ENCODE measurements at regions not wholly inside any gene's neighbourhood (a gene's known extent, or its start where the extent isn't known, plus 50 kb on each side); places are given as distances from the start of the nearest gene placed in this dataset.

GRCh38 chr3:38978729-38979128, 73.0 kb downstream of the SCN11A start:
- Histone ChIP-seq H3K36me3 (ENCODE audit: insufficient read depth, low read length) (no peaks in the 10 kb centered on the region), H3K27ac (ENCODE audit: low read depth in 1 of 2, low read length in 2 of 2) (no peak overlapping the region), H3K27me3 (ENCODE audit: control insufficient read depth in 1 of 2, insufficient read depth in 2 of 2, low read length in 2 of 2) (no peaks in the 10 kb centered on the region), H3K4me3 (ENCODE audit: low read length) (no peak overlapping the region), H3K4me1 (ENCODE audit: insufficient read depth, low read length) (no peaks in the 10 kb centered on the region), H3K9me3 (ENCODE audit: control insufficient read depth in 1 of 2, insufficient read depth in 1 of 2, low read length in 2 of 2) (no peaks in the 10 kb centered on the region)
- Mint-ChIP-seq H3K36me3 (ENCODE audit: low read depth) (no peaks in the 10 kb centered on the region), H3K27me3 (peaks cover 4% of the 10 kb centered on the region), H3K4me3 (no peak overlapping the region), H3K9me3 (no peaks in the 10 kb centered on the region), H3K27ac (no peak overlapping the region), H3K4me1 (ENCODE audit: low read depth) (no peaks in the 10 kb centered on the region)
- POLR2A ChIA-PET, result no interaction called here
- CTCF ChIA-PET, result no interaction called here
- no peak for TF ChIP-seq CTCF (IDR thresholded peaks at IDR 0.05)
- no peak for ATAC-seq (ENCODE audit: poor library complexity)
- intact Hi-C loops (cut with DNase I, micrococcal nuclease), result no loop called here
- no peak for DNase-seq

GRCh38 chr3:38970851-38971638, 80.7 kb downstream of the SCN11A start:
- DNase-seq, result no peak
- CTCF ChIA-PET, result no interaction called here
- Histone ChIP-seq H3K9me3 (ENCODE audit: control insufficient read depth in 1 of 2, insufficient read depth in 1 of 2, low read length in 2 of 2) (peaks cover 0 to 3% of the 10 kb centered on the region in 2 experiments), H3K36me3 (ENCODE audit: insufficient read depth, low read length) (no peaks in the 10 kb centered on the region), H3K27ac (ENCODE audit: low read depth in 1 of 2, low read length in 2 of 2) (no peak overlapping the region), H3K27me3 (ENCODE audit: control insufficient read depth in 1 of 2, insufficient read depth in 2 of 2, low read length in 2 of 2) (peaks cover 0 to 6% of the 10 kb centered on the region in 2 experiments), H3K4me1 (ENCODE audit: insufficient read depth, low read length) (no peaks in the 10 kb centered on the region), H3K4me3 (ENCODE audit: low read length) (no peak overlapping the region)
- POLR2A ChIA-PET, result interaction anchor here (0.6 kb wide), 1 partner anchor 29 kb away, joined by 4 read pairs; no protein-coding TSS in a partner anchor
- peaks cover 24% of the 10 kb centered on the region for H3K27me3 Mint-ChIP-seq
- no peak overlapping the region for H3K4me3 Mint-ChIP-seq
- TF ChIP-seq CTCF (IDR thresholded peaks at IDR 0.05), result no peak
- H3K36me3 Mint-ChIP-seq (ENCODE audit: low read depth), result no peaks in the 10 kb centered on the region
- no peak for ATAC-seq (ENCODE audit: poor library complexity)
- H3K9me3 Mint-ChIP-seq, result no peaks in the 10 kb centered on the region
- H3K4me1 Mint-ChIP-seq (ENCODE audit: low read depth), result no peaks in the 10 kb centered on the region
- intact Hi-C loops (cut with DNase I, micrococcal nuclease), result no loop called here
- no peak overlapping the region for H3K27ac Mint-ChIP-seq

GRCh38 chr3:38969317-38970235, 82.2 kb downstream of the SCN11A start:
- ChIA-PET CTCF (no interaction called here), POLR2A (no interaction called here)
- H3K27me3 ChIP-seq (ENCODE audit: control insufficient read depth in 1 of 2, insufficient read depth in 2 of 2, low read length in 2 of 2), result peaks cover 0 to 6% of the 10 kb centered on the region in 2 experiments
- TF ChIP-seq CTCF (IDR thresholded peaks at IDR 0.05), result no peak
- peaks cover 24% of the 10 kb centered on the region for H3K27me3 Mint-ChIP-seq
- H3K4me1 ChIP-seq (ENCODE audit: insufficient read depth, low read length), result no peaks in the 10 kb centered on the region
- no peaks in the 10 kb centered on the region for H3K4me1 Mint-ChIP-seq (ENCODE audit: low read depth)
- peaks cover 0 to 3% of the 10 kb centered on the region in 2 experiments for H3K9me3 ChIP-seq (ENCODE audit: control insufficient read depth in 1 of 2, insufficient read depth in 1 of 2, low read length in 2 of 2)
- H3K27ac Mint-ChIP-seq, result no peak overlapping the region
- no peaks in the 10 kb centered on the region for H3K36me3 ChIP-seq (ENCODE audit: insufficient read depth, low read length)
- intact Hi-C loops (cut with DNase I, micrococcal nuclease), result no loop called here
- no peak overlapping the region for H3K4me3 ChIP-seq (ENCODE audit: low read length)
- H3K4me3 Mint-ChIP-seq, result no peak overlapping the region
- H3K36me3 Mint-ChIP-seq (ENCODE audit: low read depth), result no peaks in the 10 kb centered on the region
- no peak for ATAC-seq (ENCODE audit: poor library complexity)
- H3K9me3 Mint-ChIP-seq, result no peaks in the 10 kb centered on the region
- H3K27ac ChIP-seq (ENCODE audit: low read depth in 1 of 2, low read length in 2 of 2), result no peak overlapping the region
- DNase-seq, result no peak
